ENCODE measurements at regions not wholly inside any gene's neighbourhood (a gene's known extent, or its start where the extent isn't known, plus 50 kb on each side); places are given as distances from the start of the nearest gene placed in this dataset.
"Not testable (repeated sequence)": the region's sequence is repeated elsewhere in the genome, so short reads cannot be mapped to it uniquely, and the experiment has no call there.

DNA sequence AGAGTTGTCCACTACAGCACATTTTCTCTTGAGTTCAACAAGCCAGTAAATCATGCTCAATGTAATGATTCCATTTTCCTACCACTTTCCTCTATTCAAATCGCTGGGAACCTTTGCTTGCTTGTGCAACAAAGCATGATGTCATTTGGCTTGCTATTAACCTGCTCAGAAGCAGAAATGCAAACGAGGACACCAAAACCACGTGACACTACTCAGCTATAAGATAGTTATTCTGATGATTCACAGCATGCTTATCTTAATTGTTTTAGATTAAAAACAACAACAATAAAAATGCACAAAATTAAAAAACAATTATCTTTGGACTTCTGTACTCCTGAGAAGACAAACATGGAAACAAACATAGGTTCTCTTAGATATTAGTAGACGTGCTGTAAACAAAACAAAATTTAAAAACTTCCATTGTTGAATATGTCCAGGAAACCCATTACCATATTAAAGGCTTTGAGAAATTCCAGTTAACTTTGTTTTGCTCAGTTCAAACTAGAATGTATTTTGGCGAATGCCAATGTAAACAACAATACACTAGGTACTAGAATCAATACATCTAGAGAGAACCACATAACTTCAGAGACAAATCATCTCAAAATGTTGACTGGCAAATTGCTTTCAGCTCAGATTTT is 77.5 kb upstream of the KRAS start:
- peak; percentile 0 to 9 for DNase-seq

DNA sequence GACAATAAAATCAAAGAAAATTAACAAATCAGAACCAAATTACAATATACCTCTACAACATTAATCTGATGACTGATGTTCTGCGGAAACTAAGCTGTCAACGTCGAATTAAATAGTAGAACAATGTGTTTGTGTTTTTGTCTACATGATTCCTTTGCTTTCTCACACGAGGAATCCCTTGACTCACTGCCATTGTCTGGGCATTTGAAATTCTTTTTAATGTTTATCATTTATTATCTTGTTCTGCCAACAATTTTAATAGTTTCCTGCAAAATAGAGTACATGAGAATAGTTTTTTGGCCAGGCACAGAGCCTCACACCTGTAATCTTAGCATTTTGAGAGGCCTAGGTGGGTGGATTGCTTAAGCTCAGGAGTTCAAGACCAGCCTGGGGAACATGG is 76.6 kb upstream of the KRAS start:
- DNase-seq = no peak

DNA sequence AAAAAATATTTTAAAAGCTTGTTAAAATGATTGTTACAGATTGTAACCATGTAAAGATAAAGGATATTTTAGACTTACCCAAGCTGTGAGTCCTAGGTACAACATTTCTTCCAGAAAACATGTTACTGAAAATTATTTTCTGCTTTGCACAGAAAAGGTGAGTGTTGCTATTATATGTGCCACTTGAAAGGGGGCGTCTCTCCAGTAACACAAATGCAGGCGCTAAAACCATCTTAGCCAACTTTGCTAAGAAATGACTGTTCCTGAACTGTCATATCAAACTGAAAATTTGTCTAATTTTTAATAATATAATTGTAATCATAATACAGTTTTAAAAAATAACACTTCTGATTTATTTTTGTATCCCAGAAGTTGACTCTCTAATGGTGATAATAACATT is 75.6 kb upstream of the KRAS start:
- DNase-seq = no peak

DNA sequence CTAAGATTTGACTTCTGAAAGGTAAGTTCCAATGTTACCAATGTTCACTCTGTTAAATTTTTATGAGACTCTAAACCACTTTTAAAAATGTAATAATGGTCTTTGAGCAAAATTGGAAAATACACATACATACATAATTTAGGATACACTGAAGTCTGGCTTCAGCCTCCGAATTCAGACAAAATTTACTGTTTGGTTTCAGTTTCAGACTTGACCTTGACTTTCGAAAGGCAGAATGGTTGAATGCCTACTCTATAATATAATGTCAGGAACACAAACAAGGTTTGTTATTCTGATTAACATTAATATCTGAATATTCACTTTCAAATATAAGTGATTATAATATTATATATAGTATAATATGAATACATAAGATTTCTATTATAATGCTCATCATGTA is 74.1 kb upstream of the KRAS start:
- no peak for DNase-seq

DNA sequence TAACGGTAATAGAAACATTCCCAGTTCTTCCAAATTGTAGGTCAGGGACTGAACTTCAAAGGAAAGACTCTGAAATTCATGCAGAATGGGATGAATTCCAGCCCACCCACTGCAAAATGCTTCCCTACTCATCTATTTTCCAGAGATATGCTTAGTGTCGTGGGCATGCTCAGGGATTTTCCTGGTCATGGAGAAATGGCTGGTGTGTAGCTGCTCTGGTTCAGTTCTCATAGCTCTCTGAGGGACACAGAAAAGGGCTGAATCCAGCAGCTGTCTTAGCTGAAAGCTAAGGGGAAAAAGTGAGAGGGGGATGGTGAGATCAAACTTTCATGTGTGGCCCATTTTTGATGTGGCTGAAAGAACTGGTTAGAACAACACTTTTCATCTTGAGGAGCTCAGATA is 72.9 kb upstream of the KRAS start:
- no peak for DNase-seq

DNA sequence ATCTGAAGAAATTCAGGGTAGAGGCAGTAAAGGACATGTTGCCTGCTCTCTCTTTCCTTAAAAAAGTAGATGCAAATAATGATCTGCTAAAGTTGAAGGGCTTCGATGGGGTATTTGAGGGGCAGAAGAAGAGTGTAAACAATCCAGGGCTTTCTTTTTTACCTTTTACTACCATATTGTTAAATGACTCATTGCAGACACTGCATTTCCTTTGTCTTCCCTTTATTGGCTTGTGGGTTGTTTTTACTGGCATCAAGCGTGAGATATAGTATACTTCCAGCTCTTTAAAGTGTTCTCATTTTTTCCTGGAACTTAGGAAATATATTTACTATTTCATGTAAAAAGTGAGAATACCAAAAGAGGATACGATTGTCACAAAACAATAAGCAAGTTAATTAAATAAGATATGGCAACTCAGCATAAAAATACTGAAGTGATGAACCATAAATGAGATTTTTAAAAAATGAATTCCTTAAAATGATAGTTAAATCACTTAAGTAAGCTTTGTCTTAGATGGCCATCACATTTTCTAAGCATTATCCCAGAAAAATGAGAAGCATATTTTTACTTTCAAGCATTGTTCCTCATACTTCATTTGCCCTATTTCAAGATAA is 72.3 kb upstream of the KRAS start:
- DNase-seq = no peak

DNA sequence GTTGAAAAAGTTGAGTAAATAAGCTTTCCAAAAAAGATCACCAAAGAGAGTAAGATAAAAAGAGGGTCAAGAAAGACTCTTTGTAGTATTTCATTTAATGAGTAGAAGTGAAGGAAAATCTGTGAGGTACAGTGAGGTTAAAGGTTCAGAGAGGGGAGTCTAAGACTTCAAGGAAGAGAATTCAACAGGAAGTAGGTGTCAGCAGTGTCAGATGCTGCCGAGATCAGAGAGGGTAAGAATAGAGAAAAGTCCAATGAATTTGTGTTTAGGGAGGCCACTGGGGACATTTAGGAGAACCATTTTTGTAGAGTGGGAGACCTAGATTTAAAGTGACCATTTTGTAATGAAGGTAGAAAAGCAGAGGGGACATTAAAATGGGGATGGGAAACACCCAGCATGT is 71.6 kb upstream of the KRAS start:
- no peak for DNase-seq

DNA sequence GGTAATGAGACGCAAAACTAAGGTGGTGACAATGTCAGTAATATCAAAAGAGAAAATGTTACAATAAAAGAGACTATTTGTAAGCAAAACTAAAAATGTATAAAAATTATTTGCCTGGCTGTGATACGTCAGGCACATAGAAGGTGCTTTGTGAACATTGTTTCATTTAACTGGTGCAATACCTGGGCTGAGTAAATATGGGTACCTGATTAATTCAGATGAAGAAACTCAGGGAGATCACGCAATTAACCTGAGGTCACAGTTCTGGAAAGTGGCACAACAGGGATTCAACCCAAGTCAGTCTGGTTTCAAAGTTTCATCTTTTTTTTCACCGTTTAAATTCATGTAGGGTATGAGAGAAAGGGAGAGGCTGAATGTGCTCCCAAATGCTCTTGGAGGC is 71.0 kb upstream of the KRAS start:
- DNase-seq = no peak

DNA sequence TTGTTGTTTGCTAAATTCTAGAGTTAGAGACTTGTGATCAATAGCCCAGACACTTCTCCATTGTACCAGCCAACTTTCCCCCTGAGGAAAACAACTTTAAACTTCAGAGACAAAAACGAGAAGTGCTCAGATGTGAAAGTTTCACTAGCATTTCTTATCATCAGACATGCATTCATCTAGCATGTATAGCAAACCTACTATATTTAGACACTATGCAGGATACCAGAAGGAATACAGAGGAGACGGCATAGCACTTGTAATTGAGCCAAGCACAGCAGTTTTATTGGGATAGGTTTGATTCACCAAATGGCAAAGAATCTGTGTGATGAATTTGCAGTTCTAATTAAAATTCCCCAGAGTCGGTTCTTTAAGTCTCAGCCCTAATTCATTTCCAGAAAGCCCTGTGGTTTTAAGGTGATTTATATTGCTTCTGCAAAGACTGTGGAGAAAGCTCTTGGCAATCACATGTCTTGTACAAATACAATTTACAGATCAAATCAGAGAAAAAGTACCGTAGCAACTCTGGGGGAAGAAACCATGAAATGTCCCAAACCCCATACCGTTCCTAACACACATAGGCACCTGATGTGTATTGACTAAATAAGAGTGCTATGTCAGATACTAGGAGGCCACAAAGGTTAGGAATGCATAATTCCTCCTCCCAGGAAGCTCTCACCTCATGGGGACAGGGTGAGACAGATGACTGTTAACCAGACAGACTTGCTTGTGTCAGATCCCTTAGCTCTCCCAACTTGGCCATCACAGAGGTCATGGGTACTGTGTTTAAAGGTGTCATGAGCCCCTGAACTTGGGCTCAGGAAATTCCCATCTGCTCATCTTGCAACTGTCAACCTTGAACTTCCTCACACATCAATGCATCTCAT is 69.6 kb upstream of the KRAS start:
- DNase-seq = peak in 1 of 2 experiments; percentile 1

DNA sequence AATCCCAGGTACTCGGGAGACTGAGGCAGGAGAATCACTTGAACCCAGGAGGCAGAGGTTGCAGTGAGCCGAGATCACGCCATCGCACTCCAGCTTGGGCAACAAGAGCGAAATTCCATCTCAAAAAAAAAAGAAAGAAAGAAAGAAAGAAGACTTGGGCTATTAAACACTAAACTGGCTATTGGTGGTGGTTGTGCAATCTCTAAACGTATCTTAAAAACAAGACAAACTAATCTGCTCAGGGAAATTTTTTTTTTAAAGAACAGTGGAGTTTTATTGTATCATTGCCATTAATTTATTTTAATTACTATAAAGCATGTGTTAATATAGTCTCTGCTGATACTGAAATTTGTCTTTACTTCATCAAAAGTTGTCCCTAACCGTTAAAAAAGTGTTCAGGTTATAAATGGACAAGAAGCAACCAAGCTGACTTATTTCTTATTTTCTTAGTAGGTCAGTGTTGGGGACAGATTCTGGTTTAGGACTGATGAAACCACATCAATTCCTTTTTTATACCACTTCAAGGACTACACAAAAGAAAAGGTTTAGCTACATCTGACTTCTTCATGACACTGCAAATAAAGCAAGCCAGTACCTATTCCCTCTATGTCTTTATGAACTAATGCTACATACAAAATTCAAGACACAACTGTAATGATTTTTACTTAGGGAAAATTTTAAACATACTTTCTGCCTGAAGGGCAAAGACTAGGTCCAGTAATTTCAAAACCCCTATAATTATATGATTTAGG is 68.7 kb upstream of the KRAS start:
- no peak for DNase-seq

DNA sequence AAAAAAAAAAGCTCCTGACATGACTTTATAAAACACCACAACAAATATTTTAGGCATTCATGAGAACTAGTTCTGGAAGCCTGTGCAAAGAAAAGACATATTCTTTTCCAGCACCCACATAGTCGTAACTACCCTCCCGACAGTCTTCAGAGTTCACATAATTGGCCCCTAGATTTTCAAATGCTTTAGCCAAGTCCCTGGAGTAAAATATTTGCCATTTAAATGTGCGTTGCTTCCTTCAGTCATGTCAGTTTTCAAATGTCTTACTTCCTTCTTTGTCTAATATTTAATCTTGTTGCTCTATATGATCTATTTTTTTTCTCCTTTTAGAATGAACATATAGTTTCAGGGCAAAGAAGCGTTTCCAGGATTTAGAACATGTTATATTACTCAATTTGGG is 66.8 kb upstream of the KRAS start:
- no peak for DNase-seq

DNA sequence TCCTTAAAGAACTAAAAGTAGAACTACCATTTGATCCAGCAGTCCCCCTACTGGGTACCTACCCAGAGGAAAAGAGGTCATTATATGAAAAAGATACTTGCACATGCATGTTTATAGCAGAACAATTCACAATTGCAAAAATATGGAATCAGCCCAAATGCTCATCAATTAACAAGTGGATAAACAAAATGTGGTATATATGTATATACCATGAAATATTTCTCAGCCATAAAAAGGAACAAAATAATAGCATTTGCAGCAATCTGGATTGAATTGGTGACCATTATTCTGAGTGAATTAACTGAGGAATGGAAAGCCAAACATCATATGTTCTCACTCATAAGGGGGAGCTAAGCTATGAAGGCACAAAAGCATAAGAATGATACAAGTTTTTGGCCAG is 64.7 kb upstream of the KRAS start:
- DNase-seq = no peak

DNA sequence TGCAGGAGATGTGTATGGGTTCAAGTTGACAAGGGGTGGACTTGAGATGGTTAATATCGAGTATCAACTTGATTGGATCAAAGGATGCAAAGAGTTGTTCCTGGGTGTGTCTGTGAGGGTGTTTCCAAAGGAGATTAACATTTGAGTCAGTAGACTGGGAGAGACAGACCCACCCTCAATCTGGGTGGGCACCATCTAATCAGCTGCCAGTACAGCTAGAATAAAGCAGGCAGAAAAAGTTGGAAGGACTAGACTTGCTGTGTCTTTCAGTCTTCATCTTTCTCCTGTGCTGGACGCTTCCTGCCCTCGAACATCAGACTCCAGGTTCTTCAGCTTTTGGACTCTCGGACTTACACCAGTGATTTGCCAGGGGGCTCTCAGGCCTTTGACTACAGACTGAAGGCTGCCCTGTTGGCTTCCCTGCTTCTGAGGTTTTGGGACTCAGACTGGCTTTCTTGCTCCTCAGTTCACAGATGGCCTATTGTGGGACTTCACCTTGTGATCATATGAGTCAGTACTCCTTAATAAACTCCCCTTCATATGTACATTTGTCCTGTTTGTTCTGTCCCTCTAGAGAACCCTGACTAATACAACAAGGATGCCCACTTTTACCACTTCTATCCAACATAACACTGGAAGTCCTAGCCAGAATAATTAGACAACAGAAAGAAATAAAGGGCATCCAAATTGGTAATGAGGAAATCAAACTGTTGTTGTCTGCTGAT is 62.7 kb upstream of the KRAS start:
- not testable (repeated sequence) for DNase-seq

DNA sequence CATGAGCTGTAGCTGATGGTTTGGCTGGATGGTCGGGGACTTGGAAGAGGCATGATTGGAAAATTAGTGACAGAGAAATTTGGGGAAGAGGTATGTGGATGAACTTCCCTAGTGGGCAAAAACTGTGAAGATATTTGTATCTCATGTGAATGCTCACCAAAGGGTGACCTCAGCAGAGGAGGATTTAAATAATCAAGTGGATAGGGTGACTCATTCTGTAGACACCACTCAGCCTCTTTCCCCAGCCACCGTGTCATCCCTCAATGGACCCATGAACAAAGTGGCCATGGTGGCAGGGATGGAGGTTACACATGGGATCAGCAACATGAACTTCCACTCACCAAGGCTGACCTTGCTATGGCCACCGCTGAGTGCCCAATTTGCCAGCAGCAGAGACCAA is 60.8 kb upstream of the KRAS start:
- DNase-seq = no peak

DNA sequence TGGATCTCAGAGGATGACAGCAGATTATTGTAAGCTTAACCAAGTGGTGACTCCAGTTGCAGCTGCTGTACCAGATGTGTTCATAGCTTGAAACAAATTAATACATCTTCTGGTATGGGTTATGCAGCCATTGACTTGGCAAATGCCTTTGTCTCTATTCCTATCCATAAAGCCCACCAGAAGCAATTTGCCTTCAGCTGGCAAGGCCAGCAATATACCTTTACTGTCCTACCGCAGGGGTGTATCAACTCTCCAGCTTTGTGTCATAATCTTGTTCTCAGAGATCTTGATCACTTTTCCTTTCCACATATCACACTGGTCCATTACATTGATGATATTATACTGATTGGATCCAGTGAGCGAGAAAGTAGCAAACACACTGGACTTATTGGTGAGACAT is 59.3 kb upstream of the KRAS start:
- DNase-seq = not testable (repeated sequence)

DNA sequence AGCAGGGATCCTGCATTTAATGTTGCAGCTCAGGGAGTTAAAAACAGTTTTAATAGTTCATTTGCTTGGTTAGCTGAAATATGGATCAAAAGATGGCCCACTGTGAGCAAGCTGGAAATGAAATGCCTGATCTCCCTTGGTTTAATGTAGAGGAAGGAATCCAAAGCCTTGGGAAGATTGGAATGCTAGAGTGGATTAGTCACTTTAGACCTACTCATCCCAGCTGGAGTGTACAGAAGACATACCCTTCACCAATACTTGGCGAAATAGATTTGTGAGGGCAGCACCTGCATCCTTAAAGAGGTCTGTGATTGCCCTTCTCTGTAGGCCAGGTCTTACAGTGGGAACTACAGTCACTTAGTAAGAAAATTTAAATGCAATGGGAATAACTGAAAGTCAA is 58.0 kb upstream of the KRAS start:
- DNase-seq = no peak

DNA sequence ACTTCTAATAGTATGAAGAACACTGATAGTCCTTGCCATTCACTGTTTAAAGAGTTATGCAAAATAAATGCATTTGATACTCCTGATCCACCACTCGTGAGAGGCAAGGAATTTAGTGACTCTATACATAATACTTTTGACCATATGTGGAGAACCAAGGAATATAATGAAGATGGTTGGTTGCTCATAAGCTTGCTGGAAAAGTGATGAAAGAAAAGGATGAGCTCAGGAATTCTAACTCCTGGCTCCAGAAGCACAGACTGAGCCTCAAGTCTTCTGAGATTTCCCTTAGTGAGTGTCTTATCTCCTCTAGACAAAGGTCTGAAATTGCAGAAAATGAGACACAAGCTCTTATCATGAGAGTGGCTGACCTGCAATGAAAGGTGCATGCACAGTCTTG is 57.1 kb upstream of the KRAS start:
- no peak for DNase-seq

DNA sequence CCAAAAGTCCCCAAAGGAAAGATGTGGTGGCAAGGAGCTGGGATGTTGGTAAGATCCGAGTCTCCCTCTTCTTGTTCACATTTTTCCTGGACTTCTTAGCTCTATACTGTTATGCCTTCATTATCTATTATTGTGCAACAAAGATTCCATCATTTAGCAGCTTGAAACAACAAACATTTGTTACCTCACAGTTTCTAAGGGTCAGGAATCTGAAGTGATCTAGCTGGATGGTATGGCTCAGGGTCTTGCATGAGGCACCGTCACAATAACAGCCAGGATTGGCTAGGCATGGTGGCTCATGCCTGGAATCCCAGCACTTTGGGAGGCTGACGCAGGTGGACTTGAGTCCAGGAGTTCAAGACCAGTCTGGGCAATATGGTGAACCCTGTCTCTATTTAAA is 51.1 kb upstream of the KRAS start:
- no peak for DNase-seq

Measured in NCI-H2081 (cell line).